ENCODE measurements at regions not wholly inside any gene's neighbourhood (a gene's known extent, or its start where the extent isn't known, plus 50 kb on each side); places are given as distances from the start of the nearest gene placed in this dataset.

- ATAC-seq (no peak), DNase-seq (no peak)
- intact Hi-C loops (cut with DNase I), result no loop called here
- Histone ChIP-seq H3K27me3 (no peaks in the 10 kb centered on the region), H3K4me1 (no peaks in the 10 kb centered on the region), H3K4me3 (no peak overlapping the region), H3K36me3 (no peaks in the 10 kb centered on the region), H3K27ac (no peak overlapping the region), H3K9me3 (no peaks in the 10 kb centered on the region)
- TF ChIP-seq CTCF (IDR thresholded peaks at IDR 0.05), result no peak
These were observed 399.9 kb upstream of the CBLB start for GRCh38 chr3:106268696-106269095.

DNA sequence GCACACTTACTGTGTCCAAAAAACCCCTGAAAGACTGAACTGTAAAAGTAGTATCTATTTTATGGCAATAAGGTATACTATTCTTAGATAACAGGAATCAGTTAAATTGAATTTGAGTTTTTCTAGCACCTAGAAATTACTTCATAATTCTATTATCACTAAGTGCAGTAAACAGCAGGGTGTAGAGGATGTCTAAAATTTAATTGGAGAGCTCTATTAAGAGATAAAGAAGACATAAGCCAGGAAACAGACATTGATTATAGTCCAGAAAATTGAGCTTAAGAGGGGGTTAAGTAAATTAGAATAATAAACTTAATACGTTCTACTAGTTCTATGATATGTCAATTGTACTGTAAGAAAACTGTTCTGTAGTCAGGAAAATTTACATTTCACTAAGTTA is 403.5 kb upstream of the CBLB start:
- no peaks in the 10 kb centered on the region for H3K9me3 ChIP-seq
- no peak overlapping the region for H3K4me3 ChIP-seq
- H3K4me1 ChIP-seq, result no peaks in the 10 kb centered on the region
- H3K27ac ChIP-seq, result no peak overlapping the region
- H3K27me3 ChIP-seq, result no peaks in the 10 kb centered on the region
- intact Hi-C loops (cut with DNase I), result no loop called here
- no peak for DNase-seq
- TF ChIP-seq CTCF (IDR thresholded peaks at IDR 0.05), result no peak
- ATAC-seq, result no peak
- no peaks in the 10 kb centered on the region for H3K36me3 ChIP-seq

DNA sequence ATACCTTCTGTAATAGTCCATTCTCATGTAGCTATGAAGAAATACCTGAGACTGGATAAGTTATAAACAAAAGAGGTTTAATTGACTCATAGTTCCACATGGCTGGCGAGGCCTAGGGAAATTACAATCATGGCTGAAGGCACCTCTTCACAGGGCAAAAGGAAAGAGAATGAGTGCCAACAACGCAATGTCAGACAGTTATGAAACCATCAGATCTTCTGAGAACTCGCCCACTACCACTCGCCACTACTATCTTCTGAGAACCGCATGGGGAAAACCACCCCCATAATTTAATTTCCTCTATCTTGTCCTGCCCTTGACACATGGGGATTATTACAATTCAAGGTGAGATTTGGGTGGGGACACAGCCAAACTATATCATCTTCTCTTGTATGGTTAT is 406.8 kb upstream of the CBLB start:
- no peaks in the 10 kb centered on the region for H3K4me1 ChIP-seq
- TF ChIP-seq CTCF (IDR thresholded peaks at IDR 0.05), result no peak
- no peaks in the 10 kb centered on the region for H3K27me3 ChIP-seq
- no peaks in the 10 kb centered on the region for H3K9me3 ChIP-seq
- H3K4me3 ChIP-seq, result no peak overlapping the region
- H3K27ac ChIP-seq, result no peak overlapping the region
- DNase-seq, result no peak
- no peak for ATAC-seq
- intact Hi-C loops (cut with DNase I), result no loop called here
- H3K36me3 ChIP-seq, result no peaks in the 10 kb centered on the region

DNA sequence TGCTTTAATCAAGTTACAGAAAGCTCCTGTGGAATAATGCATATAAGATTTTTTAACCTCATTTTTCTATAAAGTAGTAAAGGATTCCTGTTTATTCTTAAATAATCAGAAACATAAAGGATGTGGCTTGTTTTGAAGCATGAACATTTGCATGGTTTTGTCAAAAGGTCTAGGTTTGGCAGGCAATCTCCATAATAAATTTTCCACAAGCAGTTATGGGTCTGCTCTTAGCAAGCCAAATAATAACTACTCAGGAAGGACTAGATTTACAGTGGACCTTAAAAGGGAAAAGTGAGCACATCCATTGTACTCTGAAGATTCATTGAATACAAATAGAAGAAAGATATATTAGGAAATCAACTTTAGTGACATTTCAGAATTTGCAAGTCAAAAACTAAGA is 407.3 kb upstream of the CBLB start:
- no peaks in the 10 kb centered on the region for H3K4me1 ChIP-seq
- H3K36me3 ChIP-seq, result no peaks in the 10 kb centered on the region
- DNase-seq (no peak), ATAC-seq (no peak)
- H3K27me3 ChIP-seq, result no peaks in the 10 kb centered on the region
- no peaks in the 10 kb centered on the region for H3K9me3 ChIP-seq
- intact Hi-C loops (cut with DNase I), result no loop called here
- no peak for TF ChIP-seq CTCF (IDR thresholded peaks at IDR 0.05)
- no peak overlapping the region for H3K27ac ChIP-seq
- no peak overlapping the region for H3K4me3 ChIP-seq

DNA sequence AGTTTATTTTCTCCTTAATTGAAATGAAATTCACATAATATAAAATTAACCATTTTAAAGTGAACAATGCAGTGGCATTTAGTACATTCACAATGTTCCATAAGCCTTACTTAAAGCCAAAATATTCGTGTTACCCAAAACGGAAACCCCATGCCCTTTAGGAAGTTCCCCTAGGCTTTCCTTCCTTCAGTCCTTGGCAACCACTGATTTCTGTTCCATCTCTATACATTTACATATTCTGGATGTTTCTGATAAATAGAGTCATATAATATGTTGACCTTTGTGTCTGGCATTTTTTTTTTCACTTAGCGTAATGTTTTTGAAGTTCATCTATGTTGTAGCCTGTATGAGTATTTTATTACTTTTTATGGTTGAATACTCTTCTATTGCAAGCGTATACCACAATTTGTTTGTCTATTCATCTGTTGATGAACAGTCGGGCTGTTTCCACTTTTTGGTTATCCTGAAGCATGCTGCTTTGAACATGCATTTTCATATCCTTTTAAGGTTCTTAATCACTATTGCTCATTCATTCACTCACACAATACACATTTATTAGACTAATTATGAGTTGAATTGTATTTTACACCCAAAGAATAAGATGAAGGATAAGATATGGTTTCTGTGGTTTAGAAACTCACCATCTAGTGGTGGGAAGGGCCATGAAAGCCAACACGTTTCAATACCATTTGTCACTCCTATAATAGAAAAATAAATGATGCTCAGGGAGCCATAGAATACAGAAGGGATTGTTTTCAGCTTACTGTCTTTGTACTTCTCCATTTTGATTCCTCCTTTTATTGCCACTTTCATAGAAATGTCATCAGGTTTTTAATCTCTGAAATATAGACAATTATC is 408.2 kb upstream of the CBLB start:
- TF ChIP-seq CTCF (IDR thresholded peaks at IDR 0.05), result no peak
- Histone ChIP-seq H3K27ac (no peak overlapping the region), H3K36me3 (no peaks in the 10 kb centered on the region), H3K4me1 (no peaks in the 10 kb centered on the region), H3K4me3 (no peak overlapping the region), H3K27me3 (no peaks in the 10 kb centered on the region), H3K9me3 (no peaks in the 10 kb centered on the region)
- intact Hi-C loops (cut with DNase I), result no loop called here
- DNase-seq (no peak), ATAC-seq (no peak)
